GM12874 (cell line): ENCODE measurements at regions not wholly inside any gene's neighbourhood (a gene's known extent, or its start where the extent isn't known, plus 50 kb on each side); places are given as distances from the start of the nearest gene placed in this dataset.

Experiments used
- CTCF ChIP-seq: IDR thresholded peaks from 2 replicates; pipeline ENCODE4 v1.5.1; 2011; ENCODE audit warnings: low read depth, mild to moderate bottlenecking, control low read depth, low read length, moderate library complexity; ENCODE audit not compliant: insufficient read depth

- no peak for TF ChIP-seq CTCF
Observed at GRCh38 chr6:81977486-81977885, 225.0 kb upstream of the TENT5A start.

- no peak for TF ChIP-seq CTCF
Observed at GRCh38 chr6:81969814-81970213, 217.3 kb upstream of the TENT5A start.

- no peak for TF ChIP-seq CTCF
Observed at GRCh38 chr6:81969011-81969410, 216.5 kb upstream of the TENT5A start.

- no peak for TF ChIP-seq CTCF
Observed at GRCh38 chr6:81966968-81967367, 214.5 kb upstream of the TENT5A start.

- TF ChIP-seq CTCF = no peak
Observed at GRCh38 chr6:81962198-81962597, 209.7 kb upstream of the TENT5A start.

- TF ChIP-seq CTCF = no peak
Observed at GRCh38 chr6:81950877-81951276, 198.4 kb upstream of the TENT5A start.

- TF ChIP-seq CTCF = no peak
Observed at GRCh38 chr6:81948861-81949260, 196.4 kb upstream of the TENT5A start.

GRCh38 chr6:81944661-81945060, 192.2 kb upstream of the TENT5A start:
- TF ChIP-seq CTCF = no peak
